HL-60/S4 treated with phorbol 12-myristate 13-acetate at 8.2 ng/mL for 4 days and 3 days (cell line): ENCODE measurements at regions not wholly inside any gene's neighbourhood (a gene's known extent, or its start where the extent isn't known, plus 50 kb on each side); places are given as distances from the start of the nearest gene placed in this dataset.
"Not testable (repeated sequence)": the region's sequence is repeated elsewhere in the genome, so short reads cannot be mapped to it uniquely, and the experiment has no call there.

Experiments used
- in situ Hi-C: fragments of 300-500 bp; cut with MboI; formaldehyde crosslinking; loops from 2 replicates; pipeline ENCODE4 v1.15.0; 2022; ENCODE audit warnings: low sequenced_read_pairs

DNA sequence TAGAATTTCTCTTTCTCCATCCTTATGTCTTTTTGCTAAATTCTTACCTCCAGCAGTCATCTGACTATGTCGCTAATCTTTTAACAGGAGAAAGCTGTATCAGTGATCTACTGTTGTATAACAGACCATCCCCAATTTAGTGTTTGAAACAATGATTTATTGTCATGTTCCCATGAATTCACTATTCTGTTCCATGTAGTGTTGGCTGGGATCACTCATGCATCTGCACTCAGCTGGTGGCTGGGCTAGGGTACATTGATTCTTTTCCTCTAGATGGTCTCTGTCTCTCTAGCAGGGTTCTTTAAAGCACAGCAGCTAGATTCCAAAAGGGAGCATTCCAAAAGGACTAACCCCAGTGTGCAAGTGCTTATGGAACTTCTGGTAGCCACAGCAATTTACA, 184.2 kb upstream of the FANCL start:
- in situ Hi-C loops, result no loop called here

DNA sequence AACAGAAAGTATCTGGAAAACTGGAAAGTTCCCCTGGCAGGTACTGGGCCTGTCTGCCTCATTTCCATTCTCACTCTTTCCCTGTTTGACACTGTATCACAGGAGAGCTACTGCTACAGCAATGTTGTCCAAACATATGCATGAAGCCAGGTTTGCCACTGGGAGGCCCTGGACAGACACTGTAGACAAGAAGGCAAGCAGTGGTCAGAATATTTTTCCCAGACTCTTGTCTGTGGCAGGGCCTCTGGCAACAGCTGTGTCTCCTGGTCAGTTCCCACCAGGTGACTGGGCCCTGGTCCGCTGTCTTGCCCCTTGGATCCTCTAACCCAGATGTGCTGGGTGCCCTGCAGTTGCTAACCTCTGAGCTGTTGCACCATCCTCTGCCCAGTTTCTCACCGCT, 178.9 kb upstream of the FANCL start:
- in situ Hi-C loops, result no loop called here

DNA sequence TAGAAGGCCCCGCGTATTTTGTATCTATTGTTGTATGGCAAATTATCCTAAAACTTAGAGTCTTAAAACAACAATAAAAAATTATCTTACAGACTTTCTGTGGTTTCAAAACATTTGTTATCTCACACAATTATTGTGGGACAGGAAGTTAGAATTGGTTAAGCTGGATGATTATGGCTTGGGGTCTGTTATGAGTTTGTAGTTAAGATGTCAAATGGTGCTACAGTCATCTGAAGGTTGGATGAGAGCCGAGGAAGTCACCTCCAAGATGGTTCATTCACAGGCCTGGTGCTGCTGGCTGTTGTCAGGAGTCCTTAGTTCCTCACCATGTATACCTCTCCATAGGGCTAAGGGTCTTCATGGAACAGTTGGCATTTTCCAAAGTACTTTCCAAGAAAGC, 175.6 kb upstream of the FANCL start:
- in situ Hi-C loops, result no loop called here

DNA sequence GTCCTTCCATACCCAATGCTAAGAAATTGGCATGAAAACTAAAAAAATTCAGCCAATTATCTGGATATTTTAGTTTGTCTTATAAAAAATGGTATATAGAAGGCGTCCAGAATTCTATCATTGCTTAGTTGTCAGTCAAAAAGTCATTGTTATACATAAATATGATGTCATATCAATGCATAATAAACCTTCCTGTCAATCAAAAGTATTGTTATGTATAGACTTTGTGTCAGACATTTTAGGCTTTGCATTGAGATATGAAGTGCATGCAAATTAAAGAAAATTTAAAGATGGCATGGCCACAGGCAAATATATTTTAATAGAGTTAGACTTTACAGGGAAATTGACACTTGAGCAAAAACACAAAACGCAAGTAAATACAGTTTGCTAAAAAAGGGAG, 173.4 kb upstream of the FANCL start:
- in situ Hi-C loops, result no loop called here

DNA sequence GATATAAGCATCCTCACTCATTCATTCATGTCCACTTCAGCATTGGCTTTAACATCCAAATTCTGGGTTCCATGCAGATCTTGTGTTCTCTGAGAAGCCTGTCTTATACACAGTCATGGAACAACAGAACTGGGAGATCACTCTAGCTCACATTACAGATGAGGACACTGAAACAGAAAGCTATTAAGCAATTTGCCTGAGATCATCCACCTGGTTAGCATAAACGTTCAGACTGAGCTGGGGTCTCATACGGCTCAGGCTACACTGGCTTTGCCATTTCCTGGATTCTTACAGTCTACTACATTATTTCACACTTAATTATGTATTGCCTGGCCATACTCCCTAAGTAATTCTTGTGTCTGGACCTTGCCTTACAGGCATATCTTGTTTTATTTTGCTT, 169.4 kb upstream of the FANCL start:
- in situ Hi-C loops, result no loop called here

DNA sequence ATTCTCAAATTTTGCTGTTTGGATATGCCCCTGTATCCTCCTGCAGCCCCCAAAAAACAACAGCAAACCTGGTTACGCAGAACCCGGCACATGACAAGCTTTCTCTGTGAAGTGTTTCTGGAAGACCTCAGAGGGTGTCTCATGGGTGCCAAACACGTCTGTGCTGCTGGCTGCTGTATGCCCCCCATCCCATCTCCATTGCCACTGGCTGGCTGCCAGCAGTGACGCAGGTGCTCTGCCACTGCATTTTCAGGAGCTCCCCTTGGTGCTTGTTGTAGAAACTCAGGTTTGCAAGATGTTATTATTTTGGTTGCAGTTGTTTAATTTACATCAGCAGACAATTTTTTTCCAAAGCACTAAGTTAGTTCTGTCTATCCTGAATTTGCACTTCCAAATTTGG, 166.4 kb upstream of the FANCL start:
- in situ Hi-C loops, result no loop called here

DNA sequence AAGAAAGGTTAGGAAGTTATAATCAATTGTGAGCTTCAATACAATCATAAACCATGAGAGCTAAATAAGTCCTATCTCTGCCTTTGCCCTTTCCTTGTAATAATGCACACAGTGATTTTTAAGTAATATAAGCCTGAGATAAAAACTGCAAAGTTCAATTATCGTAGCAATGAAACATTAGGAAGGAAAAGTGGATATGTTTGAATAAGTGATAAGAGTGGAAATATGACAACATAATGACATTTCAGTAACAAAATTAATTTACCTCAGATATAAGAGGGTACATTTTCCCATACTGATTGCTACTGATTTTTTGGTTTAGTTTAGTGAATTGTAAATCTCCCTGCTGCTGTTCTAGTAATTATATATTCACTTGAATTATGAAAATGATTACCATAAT, 164.2 kb upstream of the FANCL start:
- in situ Hi-C loops, result no loop called here

DNA sequence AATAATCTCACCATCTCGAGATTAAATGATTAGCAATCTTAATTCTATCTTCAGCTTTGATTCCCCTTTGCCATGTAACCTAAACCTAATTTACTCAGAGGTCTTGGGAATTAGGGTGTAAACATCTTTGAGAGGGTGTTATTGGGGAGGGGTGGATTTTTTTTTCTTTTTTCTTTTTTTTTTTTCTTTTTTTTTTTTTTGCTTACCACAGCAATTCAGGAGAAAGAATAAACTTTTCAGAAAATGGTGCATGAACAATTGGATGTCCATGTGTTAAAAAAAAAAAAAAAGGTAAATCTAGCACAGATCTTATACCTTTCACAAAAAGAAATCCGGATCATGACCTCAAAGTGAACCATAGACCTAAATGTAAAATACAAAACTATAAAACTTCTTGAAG, 160.8 kb upstream of the FANCL start:
- in situ Hi-C loops, result no loop called here

DNA sequence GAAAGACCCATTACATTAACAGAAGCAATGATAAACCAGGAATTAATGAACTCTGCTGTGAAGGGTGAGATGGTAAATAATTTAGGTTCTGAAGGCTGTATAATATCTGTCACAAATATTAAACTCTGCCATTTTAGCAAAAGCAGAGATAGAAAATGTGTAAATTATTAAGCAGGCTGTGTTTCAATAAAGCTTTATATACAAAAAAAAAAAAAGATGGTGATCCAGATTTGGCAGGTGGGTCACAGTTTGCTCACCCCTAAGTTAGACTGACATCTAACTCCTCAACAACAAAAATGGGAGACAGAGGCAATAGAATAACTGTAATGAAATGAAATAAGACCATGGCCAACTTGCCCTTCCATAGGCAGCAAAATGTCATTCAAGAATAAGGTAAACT, 157.3 kb upstream of the FANCL start:
- in situ Hi-C loops, result no loop called here

DNA sequence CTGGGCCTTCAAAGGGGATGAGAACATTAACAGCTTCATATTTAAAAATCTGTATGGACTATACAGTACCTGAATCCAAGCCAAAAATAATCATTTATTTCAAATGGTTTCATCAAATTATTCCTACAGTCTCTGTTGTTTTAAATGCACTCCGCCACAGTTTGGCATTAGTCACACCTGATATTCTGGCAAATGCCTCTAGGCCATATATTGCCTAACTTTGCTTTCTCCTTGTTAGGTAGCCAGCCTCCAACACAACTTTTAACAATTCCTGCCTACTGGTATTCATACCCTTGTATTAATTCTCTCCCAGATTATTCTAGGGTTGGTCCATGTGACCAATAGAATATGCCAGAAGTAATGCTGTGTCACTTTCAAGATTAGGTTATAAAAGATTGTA, 146.6 kb upstream of the FANCL start:
- in situ Hi-C loops, result no loop called here

DNA sequence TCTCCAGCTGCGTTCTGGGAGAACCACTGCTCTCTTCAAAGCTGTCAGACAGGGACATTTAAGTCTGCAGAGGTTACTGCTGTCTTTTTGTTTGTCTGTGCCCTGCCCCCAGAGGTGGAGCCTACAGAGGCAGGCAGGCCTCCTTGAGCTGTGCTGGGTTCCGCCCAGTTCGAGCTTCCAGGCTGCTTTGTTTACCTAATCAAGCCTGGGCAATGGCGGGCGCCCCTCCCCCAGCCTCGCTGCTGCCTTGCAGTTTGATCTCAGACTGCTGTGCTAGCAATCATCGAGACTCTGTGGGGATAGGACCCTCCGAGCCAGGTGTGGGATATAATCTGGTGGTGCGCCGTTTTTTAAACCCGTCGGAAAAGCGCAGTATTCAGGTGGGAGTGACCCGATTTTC, 145.8 kb upstream of the FANCL start:
- in situ Hi-C loops, result not testable (repeated sequence)

DNA sequence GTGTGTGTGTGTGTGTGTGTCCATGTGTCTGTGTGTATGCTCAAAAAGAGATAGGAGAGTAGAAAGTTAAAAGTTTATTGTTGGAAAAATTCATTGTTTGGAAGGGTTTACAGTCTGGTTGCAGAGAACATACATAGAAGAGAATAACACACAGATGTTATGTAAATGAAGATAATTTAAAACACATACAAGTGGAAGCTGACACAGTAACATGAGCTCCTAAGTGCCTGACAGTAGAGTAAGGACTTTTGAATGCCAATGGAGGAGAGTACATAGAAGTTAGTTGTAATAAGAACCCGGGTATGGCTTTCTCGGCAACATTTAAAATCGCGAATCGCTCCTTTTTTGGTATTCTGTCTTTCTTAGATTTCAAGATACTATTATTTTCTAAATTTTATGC, 137.0 kb upstream of the FANCL start:
- in situ Hi-C loops, result no loop called here

DNA sequence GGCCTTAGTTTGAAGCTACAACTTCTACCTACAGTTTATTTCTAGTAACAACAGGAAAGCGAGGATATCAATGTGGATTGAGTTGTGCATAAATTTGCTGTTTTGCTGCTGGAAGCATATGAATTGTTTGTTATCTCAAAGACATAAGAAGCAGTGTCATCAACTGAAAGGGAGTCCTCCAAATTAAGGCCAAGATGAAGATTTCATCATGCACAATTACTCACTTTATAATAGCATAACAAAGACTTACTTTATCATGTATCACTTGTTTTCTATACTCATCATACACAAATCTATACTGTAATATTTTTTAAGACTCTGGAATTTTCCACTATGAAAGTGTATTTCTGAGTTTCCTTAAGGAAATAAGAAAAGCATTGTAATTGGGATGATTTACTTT, 136.1 kb upstream of the FANCL start:
- in situ Hi-C loops, result no loop called here

DNA sequence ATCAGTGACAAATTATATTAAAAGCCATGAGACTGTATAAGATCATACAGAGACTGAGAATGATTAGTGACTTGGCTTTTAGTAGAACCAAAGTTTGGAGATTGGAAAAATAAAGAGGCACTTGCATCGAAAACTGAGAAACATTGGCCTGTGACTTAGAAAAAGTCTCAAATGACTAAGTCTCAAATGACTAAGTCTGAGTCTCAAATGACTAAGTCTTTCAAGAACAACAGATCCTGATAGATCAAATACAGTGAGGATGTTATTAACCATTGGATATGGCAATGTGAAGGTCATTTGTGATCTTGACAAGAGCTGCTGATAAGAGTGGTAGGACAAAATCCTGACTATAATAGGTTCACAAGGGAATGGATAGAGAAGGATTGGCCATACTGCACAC, 135.5 kb upstream of the FANCL start:
- in situ Hi-C loops, result no loop called here

DNA sequence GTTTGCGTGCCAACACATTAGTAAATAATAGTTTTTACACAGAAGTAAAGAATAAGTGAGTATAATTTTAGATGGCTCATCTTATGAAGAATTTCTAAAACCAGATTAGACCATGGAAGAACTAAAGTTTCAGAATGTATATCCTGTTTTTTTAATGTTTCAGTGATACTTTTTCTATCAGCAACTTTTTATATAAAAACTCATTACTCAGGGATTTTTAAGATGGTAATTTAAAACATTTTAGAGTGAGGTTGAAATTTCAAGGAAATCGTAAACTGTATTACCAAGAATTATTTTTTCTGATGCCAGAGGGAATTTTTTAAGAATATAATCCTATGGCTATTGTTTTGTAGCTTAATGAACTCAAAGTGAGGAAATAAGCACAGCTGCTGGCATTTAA, 128.5 kb upstream of the FANCL start:
- in situ Hi-C loops, result no loop called here

DNA sequence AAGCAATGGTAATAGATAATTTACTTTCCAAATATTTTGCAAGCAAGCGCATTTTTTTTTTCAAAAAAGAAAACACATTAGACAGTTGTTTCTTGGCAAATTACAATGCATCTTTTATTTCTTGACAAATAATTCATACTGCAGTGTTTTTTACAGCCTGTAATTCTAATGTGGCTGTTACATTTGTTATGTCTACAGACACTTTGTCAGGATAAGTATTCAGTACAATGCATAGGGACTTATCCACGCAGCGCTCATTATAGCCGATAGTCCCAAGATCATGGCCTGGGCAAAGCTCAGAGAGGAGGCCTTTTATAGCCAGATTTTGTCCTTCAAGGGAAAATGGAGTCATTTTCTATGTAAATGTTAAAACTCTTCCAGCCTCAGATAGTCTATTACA, 123.0 kb upstream of the FANCL start:
- in situ Hi-C loops, result no loop called here

DNA sequence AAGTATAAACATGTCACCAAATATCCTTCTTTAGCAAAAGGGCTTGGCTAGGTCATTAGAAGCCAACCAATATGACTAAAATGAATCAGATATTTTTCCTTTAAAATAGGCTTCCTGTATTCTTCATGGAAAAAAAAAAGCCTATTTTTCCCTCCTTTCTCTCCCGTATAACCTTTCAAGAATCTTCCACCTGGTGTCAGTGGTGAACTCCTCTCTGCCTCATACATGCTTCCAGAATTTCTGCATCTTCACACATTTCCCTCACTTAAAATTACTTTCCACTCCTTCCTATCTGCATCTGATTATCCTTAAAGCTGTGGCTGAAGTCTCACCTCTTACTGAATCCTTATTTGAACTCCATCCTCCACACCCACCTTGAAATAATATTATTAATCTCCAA, 116.9 kb upstream of the FANCL start:
- in situ Hi-C loops, result no loop called here

DNA sequence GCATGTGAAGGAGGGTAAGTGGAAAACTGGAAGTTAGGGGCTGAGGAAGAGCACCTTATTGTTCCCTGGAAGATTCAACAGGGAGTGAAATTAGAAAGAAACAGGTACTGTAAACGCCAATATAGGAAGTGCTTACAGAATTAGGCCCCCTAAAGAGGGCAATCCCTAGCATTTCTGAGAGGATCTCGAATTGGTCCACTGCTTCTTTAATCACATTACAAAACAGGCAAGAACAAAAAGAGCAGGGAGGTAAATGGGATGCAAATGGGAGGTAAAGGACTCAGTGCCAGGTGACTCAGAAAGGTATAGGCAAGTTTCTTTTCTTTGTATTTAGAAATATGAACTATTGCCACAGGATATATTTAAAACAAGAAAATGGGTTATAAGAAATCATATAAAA, 116.4 kb upstream of the FANCL start:
- in situ Hi-C loops, result no loop called here

DNA sequence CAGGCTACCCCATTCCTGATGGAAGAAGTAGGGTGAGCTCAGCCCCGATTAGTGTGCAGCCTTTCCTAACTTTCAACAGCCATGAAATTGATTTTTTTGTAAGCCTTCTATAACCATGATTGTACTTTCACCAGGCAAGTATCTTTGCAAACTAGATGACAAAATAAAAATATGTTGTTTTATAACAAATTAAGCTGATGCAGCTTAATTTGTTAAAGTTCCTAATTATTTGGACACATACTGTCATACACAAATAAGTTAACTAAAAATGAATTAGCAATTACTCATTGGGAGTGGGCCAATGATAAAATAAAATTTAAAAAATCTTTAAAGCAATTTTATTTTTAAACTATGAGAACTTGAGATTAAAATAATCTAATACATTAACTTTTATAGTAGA, 113.1 kb upstream of the FANCL start:
- in situ Hi-C loops, result no loop called here

DNA sequence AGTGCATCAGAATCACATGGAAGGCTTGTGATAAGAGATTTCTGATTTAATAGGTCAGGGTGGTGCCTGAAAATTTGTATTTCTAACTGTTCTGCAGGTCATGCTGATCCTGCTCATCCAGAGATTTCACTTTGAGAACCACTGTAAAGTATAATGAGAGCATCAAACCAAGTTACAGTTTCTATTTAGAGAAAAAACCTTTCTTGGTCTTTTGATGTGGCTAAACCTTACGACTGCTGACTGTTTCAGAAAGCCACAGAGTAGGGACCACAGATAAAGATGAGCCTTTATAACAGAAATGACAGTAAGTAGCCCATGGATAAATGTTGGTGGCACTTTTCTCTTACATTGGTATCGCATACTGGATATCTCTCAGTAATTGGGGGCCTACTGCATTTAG, 109.4 kb upstream of the FANCL start:
- in situ Hi-C loops, result no loop called here

DNA sequence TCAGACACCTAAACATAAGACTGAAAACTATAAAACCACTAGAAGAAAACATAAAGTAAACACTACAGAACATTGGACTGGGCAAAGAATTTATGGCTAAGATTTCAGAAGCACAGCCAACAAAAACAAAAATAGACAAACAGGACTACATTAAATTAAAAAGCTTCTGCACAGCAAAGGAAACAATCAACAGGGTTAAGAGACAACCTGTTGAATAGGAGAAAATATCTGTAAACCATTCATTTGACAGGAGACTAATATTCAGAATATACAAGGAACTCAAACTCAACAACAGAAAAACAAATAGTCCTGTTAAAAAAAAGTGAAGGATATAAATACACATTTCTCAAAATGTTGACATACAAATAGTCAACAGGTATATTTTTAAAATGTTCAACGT, 106.7 kb upstream of the FANCL start:
- in situ Hi-C loops, result no loop called here

DNA sequence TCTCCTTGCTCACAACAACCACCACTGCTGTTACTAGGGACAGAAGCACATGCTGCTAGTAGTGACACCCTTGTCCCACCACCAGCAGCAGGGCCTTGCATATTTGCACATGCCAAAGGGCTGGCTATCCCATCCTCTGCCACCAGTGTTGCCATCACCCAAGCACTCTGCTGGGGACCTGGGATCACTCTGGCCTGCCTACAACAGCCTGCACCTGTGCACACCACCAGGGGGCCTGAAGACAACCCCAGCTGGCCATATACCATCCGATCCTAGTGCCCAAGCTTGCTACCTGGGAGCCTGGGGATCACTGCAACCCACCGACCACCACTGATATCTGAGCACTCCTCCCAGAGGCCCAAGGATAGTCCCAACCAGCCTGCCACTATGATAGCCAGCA, 99.9 kb upstream of the FANCL start:
- in situ Hi-C loops, result no loop called here

DNA sequence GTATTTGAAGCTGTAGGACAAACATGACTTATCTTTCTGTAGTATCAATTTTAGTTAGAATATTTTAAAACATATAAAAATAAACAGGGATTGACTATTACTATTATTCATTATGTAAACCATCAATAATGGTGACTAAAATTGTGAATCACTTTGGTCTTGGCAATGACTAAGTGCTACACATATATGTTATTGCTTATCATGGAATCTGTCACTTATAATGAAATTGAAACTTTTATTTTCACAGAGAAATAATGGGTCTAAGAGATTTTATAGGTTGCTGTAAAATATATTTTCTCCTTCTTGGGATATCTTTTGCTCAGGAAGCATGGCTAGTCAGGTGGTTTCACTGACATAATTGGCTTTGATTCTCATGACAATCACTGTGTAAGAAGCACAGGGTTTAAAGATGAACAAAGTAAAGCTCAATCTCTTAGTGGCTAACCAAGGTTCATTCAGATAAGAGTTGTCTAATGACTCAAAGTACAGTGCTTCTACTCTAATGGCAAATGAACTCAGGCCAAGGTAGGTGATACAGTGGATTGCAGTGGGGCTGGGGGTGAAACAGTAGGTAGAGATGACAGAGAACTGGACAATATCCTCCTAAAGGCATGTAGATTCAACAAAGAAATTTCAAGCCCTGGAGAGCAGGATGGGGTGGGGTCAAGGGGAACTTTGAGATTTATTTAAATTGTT, 98.6 kb upstream of the FANCL start:
- in situ Hi-C loops, result no loop called here

DNA sequence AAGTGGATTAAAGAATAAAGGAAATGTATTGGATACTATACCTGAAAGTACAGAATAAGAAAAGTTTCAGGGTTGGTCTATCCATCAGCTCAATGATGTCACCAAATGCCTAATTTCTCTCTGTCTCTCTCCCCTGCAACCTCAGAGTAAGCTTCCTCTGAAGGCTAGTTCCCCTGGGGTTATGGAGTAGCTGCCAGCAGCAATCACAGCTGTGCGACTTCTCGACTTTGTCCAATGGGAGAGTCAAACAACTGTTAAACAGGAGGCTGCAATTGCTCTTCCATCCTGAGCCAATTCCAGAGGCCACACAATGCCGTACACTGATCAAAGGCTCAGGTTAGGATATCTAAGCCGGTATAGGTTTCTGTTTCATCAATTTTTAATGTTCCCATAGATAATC, 95.3 kb upstream of the FANCL start:
- in situ Hi-C loops, result no loop called here
